Stimulated activated CD8-positive, alpha-beta memory T cell treated with anti-CD3 and anti-CD28 coated beads, Interleukin-12 subunit alpha, Interleukin-12 subunit beta, amount 100 ng/mL, for 4 hours (primary cell): ENCODE measurements at regions not wholly inside any gene's neighbourhood (a gene's known extent, or its start where the extent isn't known, plus 50 kb on each side); places are given as distances from the start of the nearest gene placed in this dataset.

Experiments used
- DNase-seq: peaks from one replicate; pipeline ENCODE4 v3.0.0-alpha.2; 2020; ENCODE audit warnings: low read depth

DNA sequence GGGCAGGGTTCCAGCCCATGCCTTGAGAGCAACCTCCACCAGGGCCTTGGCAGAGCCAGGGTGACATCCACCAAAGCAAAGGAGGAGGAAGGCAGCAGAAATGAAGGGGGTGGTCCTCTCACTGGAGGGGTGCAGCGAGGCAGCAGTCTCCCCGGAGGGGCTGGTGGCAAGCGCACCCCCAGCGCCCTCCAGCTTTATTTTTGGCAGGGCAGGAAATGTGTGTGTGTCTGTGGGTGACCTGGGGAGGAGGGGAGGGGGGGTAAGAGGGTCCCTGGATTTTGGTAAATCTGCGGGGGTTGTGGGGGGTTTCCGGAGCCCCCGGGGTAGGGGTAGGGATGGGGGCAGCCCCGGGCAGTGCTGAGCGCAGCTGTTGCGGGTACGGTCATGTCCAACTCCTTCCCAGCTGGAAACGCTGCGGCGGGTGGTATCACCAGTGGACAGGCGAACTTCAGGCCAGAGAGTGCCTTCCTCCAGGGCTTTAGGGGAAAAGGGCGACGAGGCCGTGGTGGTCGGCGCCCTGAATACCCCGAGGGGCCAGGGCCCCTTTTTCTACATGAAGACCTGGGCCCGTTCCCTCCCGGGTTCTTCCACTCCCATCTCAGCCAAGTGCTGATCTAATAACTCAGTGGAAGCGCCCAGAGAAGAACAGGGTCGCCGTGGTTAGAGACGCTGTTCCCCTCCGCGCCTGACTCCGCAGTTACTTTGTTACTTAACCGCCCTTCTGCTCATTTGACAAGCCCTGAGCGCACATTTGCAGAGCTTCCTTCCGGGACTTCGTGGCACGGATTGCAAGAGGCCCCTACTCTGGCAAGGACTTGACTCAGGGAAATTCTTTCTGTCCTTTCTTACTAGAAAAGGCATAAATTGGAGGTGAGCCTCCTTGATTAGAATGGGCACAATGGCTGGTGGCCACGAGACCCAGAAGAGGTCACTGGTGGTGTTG is 55.2 kb downstream of the FOS start:
- DNase-seq = peak; percentile 14

DNA sequence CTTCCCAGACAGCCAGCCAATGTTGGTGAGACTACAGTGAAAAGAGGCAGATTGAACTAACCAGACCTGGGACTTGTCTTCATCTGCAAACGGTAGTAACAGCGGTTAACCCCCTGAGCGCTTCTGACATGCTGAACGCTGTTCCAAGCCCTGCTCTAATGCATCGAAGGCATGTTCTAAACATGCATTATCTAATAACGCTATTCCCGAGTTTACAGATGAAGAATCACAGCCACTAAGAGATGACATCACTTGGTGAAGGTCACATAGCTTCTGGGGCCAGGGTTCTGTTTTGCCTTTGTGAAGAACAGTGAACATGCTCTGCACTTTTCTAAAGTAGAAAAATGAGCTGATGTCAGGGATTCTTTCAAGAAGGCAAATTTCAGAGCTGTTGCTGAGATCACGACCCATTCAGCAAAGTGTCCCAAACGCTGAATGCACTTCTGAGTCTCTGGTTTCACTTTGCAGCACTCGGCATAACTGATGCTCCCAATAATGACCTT is 56.0 kb downstream of the FOS start:
- DNase-seq = no peak

DNA sequence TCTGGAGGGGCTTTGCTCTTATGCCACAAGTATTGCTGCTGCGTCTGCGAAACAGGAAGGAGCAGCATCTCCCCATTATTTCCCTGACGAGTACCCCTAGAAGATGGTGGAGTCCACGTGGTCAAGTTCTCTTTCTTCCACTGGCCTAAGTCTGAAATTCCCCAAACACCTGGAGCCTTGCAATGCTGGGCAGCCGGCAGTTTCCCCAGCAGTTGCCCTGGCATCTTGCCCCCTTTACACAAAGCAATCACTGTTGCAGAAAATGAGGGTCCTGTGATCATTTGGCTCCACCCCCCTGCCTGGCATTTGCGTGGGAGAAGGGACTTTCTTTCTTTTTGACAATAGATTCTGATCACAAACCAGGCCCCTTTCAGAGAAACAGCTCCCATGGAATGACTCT is 56.9 kb downstream of the FOS start:
- no peak for DNase-seq

DNA sequence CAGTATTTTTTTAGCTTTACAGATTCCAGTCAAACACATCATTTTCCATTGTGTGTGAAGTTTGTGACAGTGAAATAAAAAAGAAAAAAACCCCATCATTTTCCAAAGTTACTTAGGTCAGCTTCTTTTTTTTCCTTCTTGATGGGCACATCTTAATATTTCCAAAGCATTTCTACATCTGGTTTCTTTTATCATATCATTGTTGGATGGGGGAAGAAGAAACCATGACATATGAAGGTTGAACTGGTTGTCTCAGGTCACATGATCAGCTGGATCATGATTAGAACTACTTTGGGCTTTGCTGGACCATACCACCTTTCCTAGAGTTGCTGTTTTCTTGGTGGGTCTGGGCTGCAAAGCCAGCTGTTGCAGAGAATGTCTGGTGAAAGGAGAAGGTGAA is 59.8 kb downstream of the FOS start:
- DNase-seq = no peak

DNA sequence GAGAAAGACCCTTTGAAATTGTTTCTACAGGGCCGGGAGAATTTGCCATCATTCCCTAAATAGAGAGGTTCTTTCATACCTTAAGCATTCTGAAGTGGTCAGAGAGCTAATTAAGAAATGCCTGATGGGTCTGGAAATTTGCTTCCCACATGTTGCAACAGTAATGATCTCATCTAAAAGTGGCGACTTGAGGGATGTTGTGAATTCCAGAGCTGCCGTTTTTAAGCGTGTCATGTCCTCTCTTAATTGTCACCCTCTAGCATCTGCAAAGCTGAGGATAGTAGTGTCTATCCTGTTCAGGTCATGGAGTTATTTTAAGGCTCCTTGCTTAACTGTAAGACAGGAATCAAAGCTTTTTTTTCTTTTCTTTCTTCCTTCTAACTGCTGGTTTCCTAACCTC is 60.4 kb downstream of the FOS start:
- no peak for DNase-seq

DNA sequence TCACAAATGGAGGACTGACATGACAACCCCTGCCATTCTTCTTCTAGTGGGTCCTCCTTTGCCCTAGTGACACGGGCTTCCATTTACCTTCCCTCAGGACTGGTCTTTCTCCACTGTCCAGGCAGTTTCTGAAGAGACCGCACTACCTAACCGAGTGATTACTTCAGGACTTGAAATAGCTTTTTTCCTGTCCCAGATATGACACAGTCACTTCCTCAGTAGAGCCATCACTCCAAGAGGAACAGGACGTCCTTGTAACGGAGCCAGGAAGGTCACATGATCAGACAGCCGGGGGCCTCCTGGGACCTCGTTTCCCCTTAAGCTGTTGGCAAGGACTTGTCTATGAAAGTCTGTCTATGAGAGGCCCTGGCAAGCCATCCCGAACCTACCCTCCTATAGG is 62.3 kb downstream of the FOS start:
- DNase-seq = no peak

DNA sequence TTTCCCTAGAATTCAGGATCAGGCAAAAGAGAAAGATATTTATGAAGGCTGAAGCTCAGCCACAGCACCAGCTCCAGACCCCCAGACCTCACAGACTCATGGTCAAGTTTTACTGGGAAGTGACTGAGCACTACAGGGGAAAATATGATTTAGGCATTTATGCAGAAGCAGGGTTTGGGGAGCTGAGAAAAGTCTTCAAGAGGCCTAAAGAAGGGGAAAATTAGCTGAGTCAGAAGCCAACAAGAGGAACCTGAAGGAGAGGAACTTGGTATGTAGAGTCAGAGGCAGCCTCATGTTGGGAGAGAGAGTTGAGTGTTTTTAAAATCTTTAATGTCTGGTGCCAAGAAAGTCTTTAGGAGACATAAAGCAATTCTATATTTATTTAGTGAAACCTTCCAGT is 63.0 kb downstream of the FOS start:
- DNase-seq = no peak

DNA sequence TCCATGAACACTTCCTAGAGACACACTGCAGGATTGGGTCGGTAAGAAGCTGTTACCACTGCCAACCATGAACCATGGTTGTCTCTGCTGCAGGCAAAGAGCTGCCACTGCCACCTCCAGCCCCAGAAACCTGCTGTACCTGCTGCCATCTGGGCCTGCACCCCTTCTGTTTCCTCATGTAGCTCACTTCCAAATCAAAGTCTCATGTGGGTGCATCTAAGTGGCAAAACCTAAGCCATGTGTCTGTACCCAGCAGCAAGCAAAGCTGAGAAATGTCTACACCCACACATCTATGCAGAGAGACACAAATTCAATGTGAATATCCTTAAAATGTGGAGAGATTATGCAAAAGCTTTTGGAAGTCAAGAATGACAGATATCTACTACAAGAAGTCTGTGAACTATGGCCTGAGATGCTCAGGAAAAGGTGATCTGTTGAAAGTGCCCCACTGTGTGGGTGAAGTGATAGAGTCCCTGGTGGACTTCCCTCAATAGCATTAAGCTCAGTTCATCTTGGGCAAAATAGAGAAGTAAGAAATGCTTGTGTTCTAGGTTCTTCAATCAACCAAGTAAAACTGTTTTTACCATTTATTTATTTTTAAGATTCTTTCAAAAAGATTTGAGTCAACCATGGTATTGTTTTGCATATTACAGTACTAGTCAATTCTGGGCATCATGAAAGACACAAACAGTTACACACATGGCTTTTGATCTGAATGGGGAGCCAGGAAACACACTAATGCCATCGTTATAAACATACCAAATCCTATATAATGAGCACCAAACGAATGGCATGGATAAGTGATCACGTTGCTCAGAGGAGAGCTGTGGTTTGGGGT is 64.4 kb downstream of the FOS start:
- no peak for DNase-seq

DNA sequence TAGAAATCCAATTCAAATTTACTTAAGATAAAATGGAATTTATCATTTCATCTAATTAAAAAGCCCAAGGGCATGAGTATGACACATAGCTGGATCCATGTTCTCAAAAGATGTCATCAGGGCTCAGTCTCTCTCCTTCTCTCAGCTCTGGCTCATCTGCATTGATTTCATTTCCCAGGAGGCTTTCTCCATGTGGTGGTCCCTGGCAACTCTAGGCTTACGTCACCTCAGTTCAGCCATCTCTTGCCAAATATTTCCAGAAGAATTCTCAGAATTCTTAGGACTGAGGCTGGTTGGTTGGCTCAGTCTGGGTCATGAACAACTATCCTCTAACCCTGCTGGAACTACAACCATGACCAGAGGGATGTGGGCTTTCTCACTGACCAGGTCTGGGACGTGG is 65.3 kb downstream of the FOS start:
- DNase-seq = no peak

DNA sequence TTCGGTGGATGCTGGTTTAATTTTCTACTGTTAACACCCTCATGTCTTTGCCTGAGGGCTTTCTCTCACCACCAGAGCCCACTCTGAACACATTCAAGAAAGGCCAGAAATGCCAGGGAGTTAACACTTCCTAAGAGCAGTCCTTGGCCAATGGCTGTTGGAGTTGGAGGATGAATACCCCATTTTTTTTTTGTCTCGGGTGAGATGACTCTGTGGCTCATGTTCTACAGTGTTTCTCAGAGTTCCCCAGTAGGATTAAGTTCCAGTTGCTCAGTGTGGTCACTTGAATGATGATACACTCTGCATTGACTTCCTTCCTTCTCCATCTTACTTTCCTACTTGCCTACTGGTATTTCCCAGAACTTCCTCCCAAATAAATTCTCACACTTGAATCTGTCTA is 65.8 kb downstream of the FOS start:
- DNase-seq = no peak

DNA sequence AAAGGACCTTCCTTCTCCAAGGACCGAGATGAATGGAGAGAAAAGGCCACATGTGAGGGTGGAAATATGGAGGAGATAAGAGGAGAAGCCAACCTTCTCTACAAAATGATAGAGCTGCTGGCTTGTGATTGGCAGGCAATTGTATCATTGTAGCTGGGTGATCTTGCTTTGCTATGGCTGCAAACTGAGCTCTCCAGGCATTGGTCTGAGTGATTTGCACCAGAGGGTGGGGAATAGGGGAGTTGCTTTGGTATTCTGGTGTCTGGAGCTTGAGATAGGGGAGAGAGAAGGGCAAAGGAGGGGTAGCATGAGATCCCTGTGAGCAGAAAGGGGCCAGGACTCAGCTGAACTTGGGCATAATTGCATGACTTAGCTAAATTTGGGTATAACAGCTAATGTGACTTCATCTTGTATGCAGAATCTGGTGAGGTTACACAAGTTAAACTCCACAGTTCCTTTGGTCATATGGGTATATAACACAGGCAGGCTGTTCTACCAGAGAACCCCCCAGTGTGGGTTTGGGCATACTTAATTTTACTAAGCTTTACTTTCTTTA is 72.0 kb downstream of the FOS start:
- DNase-seq = no peak

DNA sequence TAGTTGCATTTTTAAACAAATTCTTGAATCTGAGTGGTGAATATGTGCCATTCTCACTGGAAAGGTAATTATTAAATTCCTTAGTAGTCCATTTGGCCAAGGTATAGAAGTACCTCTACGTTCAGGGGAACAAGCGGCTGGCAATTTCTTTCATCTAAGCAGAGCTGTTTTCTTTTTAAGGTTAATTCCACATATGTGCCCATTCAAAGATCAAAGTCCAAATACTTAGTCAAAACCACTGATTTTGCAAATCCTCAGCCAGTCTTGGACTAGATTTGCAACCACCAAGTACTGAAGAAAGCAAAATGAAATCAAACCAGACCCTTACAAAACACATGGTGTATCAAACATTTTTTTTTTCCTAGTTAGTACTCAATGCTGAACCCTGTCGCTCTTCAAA is 68.7 kb upstream of the JDP2 start:
- DNase-seq = no peak

DNA sequence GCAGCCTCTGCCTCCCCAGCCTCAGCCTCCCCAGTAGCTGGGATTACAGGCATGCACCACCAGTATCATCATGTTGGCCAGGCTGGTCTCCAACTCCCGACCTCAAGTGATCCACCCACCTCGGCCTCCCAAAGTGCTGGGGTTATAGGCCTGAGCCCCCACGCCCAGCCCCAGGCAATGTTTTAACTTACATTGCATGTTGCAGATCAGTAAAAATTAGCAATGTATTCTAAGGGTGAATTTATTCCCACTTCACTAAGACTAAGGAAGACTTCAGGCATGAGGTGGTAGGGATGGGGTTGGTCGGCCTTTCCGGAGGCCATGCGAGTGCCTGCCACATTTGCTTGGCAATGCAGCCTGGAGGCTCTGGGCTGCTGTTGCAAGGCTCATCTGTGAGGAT is 66.8 kb upstream of the JDP2 start:
- DNase-seq = no peak

DNA sequence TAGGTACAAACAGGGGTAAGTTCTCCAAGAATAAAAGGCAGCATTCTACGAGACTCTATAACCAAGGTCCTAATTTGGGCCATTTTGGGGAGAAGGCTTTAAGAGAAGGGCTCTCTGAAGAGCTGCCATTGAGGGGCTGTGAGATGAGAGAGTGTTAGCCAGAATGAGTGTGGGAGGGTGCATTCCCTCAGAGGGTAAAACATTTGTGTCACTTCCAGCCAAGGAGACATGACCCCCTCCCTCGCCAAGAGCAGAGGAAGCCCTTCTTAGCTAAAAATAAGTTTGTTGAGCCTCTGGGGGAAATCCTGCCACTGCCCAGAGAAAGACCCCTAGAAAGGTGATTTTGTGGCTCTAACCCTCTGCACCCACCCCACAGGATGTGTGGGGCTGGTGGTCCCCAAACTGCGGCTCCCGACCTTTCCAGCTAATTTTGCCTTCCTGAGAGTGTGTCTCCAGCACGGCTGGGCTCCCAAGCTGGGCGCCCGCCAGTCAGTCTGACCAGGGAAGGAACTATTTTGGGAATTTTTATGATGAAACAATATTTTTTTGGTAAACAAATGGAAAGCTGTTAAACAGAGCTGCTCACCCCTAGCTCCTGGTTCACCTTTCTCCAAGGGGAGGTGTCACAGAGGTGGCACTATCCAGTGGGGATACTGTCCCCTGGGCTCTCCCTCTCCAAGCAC is 65.9 kb upstream of the JDP2 start:
- no peak for DNase-seq

DNA sequence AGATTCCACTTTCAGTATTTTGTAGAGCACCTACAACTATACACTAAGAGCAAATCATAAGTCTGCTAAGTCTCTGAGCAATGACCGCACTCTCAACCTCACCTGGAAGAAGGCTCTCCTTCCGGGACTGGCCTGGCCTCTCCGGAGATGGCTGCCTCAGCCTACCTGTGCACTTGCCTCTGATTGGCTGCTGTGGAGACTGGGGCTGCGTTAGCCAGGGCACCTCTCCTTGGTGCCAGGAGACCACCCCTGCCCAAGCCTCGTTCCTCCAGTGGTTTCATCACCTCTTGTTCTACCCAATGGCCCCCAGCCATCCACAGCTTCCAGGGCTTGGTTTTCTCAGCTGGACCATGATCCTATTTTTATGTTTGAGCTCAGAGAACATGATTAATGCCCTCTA is 64.7 kb upstream of the JDP2 start:
- no peak for DNase-seq

DNA sequence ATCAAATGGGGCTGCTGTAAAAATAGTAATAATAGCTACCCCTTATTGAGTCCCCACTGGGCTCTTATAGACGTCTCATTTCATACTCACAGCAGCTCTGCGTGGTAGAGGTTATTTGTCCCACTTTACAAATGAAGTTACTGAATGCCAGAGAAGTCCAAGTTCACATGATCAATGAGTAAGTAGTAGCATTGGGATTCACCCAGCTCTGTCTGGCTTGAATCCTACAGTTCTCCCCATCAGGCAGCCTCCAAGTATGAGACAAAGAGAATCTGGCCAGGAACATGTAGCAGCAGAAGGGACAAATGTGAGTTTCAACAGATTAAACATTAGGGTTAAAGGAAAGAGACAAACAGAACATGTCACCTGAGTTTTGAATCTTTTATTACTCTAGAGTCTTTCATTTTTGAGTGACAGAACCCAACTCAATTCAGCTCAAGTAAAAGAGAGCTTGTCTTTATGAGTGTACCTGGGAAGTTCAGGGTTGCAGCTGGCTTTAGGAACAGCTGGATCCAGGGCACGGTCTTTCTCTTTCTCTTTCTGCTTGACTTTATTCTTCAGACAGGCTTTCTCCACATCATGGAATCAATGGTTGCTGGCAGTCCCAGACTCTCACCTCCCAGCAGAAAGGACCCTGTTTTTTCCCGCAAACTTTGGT is 64.1 kb upstream of the JDP2 start:
- no peak for DNase-seq

DNA sequence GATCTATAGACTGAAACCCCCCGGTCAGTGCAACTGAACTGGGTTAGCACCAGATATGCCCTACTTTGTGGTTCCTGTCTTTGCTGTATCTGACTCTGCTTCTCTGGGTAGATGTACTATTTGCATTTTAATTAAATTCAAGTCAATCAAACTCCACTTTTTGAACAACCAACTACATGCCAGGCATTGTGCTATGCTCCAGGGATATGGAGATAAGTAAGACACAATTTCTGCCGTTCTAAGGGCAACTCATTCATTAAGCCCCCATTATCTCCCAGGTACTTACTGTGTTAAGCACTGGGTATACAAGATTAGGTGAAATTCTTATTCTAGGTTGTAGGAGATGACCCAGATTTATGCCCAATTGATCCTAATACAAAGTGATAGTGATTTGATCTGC is 62.7 kb upstream of the JDP2 start:
- DNase-seq = no peak

DNA sequence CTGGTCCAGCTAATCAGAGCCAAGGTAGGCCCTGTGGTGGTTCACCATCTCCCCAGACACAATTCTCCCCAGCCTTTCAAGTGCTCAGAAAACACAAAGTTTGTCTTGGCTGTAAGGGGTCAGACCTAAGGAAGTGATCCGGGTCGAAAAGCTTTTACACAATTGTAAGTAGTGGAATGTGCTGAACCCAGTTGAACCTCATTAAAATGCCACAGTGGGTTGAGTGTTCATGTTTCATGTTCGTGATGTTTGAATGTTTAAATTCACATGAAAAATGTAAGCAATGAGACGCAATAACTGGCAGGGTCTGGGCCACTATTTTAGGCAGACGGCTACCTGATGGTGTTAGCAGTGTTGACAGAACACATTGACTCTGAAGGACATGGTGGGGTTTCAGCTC is 60.9 kb upstream of the JDP2 start:
- DNase-seq = no peak

DNA sequence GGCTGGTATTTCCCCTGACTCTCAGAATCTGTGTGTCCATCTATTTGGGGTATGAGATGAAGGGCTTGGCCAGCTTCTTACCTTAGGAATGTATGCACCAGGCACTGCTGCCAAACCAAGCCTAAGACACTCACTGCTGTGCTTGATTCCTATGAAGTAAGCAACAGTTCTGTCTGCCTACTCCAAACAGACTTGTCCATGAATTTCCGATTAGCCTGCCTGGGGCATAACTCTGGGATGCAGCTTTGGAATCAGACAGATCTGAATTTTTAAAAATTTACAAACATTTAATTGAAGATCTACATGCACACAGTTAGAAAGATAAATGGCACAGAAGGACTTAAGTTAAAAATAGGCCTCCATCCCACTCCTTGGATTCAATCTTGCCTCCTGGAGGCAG is 59.5 kb upstream of the JDP2 start:
- DNase-seq = no peak

DNA sequence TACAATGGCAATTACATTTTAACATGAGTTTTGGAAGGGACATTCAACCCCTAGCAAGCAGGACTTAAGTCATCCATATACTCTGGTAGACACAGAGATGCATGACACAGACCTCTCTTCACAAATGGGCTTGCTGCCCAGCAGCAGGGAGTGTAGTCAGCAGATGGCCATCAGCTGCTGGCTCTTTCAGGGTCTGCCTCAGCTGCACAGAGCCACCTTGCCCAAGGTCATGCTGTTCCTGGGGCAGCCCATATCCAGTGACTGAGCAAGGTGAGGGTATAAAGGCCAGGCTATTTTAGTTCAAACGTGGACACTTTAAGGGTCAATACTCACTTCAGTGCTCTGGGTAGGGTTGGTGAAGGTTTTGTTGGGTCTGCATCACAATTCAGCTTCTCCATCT is 58.3 kb upstream of the JDP2 start:
- DNase-seq = no peak

DNA sequence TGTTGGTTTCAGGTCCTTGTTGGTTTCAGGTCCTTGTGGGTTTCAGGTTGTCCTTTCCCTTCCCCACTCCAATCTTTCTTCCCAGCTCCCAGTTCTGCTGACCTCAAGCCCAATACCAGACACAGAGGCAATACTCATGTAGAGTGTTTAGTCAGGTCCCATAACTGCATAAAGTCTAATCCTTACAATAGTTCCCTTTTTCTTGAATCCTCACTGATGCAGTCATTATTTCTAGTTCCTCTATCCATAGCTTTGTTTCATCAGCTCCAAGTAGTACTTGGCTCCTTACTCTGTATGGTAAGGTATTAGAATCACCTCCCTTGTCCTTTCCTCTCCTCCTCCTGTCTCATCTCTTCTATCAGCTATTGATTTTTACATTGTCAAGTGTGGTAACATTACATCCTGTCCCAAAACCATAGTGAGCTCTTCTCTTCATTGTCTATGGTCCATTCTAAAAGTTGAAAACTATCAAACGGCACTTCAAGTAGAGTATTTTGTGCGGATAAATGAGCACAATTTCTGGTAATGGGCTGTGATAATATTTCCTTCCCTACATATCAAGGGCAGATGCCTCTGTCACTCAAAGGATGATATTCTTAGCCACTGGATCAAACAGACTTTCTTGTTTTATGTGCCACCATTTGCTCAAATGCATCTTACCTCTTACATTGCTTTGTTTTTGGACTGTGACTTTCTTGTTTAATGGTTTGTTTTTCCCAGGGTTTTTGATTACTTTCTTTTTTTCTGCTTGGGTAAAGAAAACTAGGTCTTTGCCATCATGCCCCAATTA is 57.2 kb upstream of the JDP2 start:
- DNase-seq = no peak
